HG02885 (cell line): ENCODE measurements at regions not wholly inside any gene's neighbourhood (a gene's known extent, or its start where the extent isn't known, plus 50 kb on each side); places are given as distances from the start of the nearest gene placed in this dataset.

Experiments used
- ATAC-seq: cut with Tn5 transposase; IDR thresholded peaks from one replicate; pipeline ENCODE4 v1.9.1; 2021; ENCODE audit warnings: mild to moderate bottlenecking; ENCODE audit not compliant: unreplicated experiment, poor library complexity

DNA sequence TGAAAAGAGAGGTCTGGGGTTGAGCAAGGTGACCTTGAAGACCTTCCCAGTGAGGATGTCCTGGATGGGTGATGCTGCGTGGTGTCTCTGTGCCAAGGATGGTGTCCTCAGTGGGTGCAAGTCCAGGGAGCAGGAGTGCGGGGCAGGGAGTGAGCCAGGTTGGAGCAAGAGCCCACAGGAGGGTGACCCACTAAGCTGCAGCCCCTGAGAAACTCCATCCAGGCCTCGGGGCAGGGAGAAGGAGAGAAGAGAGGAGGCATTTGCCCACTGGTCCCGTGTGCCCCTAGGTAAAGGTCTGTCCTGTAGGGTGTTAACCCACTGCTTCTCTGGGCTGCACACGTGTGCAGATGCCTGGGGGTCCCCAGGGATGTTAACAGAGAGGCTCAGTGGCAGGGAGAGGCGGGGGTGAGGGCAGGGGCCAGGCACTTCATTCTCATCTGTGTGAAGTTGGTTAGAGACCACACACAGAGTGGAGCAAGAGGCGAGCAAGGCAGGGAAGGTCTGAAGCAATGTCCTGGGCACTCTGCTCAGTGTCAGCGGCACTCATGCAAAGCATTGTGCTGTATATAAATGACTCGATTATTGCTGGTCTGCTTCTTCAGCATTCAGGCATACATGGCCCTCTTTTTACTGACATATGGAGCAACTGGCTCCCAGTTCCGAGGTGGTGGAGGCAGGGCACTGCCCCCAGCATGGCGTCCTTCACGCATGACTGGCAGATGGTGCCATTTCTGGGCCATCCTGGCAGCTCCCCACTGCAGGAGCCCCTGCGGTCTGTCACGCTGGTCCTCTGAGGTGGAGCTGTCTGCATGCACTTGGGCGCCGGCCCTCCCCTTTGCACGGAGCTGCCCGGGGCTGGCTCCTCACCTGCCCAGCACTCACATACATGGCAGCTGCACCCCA, 117.2 kb upstream of the HS6ST1 start:
- ATAC-seq, result no peak

DNA sequence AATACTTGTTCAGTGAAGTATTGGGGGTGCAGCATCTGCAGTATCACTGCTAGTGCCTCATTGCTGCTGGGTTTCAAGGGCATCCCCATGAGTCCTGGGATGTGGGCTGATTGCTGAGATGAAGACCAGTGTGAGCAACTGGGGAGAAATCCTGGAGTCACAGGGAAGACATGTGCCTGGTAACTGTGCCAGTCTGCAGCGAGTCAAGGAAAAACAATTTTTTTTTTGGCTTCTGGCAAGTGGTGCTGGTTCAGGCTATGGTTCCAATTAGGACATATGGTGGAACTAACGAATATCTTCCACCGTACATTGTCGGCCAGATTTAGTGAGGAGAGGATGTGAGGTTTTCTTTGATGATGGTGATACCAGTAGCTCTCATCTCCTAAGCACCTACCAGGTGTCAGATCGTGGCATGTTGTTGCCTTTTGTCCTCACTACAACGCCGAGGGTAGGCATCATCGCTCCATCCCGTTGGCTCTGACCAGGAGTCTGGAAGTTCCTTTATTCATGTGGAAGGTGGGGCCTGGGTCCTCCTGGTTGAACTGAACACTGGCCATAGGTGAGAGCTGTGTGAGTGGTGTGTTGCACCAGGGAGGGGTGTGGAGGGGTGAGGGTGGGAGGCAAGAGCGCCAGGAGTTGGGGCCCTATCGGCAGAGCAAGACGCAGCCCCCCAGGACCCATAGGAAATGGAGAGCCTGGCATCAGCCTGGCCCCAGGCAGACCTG, 118.0 kb upstream of the HS6ST1 start:
- ATAC-seq, result no peak

DNA sequence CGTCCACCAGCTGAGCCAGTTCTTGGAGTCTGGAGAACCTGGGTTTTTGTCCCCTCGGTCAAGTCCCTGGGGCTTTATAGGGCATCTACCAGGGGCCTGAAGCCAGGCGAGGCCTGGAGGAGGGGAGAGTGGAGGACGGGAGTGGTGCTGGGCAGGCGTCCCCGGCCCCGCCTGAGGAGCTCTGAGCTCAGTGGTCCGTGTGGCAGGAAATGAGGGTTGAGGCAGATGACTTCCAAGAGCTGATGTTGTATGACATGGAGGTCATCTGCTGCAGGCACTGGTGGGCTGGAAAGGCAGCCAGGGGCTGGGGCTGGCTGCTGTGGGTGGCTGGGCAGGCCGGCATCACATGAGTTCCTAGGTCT, 118.5 kb upstream of the HS6ST1 start:
- no peak for ATAC-seq

DNA sequence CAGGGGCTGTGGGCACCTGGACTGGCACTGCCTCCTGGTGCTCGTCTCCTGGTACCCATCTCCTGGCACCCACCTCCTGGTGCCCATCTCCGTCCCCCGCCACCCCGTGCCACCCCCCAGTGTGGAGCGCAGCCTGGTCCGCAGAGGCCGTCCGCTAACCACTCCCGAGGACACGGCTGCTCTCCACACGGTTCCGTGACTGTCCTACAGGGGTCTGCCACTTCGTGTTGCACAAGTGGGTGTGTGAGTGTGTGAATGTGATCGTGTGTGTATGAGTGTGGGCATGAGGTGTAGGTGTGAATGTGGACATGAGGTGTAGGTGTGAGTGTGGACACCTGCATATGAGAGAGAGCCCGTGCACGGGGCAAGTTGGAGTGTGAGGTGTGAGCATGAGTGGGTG, 119.4 kb upstream of the HS6ST1 start:
- no peak for ATAC-seq

DNA sequence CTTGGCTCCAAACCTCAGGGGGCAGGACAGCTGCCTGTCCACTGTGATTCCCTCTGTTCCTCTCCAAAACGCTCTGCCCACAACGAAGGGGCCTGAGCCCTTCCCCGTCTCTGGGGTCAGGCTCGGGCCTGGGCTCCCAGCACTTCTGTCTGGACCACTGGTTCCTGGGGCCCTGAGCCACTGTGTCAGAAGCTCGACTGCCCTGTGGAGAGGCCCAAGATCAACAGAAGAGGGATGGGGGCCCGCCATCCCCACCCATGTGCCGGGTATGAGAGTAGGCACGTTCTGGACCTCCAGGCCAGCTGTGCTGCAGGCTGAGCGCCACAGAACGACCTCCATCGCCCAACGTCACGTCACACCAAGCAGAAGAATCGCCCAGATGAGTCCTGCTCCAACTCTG, 119.9 kb upstream of the HS6ST1 start:
- no peak for ATAC-seq

DNA sequence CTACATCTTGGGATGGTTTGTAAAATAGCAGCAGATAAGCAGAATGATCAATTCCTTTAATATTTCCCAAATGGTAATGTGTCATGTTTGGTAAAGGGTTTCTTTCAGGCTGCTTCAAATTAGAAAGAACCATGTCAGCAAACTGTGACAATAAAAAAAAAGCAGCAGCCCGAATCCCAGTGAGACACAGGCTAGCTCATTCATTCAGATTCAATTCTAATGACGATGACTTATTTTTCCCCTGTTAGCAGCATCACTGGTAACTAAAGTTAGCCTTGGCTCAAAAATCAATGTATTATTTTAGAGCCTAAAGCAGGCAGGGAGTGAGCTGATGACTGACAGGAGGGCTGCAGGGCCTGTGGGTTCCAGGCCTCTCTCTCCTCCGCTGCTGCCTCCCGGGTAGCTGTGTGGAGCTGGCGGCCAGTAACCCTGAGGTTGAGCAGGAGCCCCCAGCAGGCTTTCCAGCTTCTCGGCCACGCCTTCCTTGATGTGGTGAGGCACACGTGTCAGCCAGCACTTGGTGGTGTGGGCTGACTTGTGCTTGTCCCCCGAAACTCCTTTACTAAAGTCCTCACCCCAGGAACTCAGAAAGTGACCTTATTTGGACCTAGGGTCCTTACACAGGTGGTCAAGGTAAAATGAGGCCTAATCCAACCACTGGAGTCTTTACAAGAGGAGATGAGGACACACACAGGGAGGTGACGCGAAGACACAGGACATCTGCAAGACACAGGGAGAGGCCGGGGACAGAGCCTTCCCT, 120.5 kb upstream of the HS6ST1 start:
- ATAC-seq, result no peak

DNA sequence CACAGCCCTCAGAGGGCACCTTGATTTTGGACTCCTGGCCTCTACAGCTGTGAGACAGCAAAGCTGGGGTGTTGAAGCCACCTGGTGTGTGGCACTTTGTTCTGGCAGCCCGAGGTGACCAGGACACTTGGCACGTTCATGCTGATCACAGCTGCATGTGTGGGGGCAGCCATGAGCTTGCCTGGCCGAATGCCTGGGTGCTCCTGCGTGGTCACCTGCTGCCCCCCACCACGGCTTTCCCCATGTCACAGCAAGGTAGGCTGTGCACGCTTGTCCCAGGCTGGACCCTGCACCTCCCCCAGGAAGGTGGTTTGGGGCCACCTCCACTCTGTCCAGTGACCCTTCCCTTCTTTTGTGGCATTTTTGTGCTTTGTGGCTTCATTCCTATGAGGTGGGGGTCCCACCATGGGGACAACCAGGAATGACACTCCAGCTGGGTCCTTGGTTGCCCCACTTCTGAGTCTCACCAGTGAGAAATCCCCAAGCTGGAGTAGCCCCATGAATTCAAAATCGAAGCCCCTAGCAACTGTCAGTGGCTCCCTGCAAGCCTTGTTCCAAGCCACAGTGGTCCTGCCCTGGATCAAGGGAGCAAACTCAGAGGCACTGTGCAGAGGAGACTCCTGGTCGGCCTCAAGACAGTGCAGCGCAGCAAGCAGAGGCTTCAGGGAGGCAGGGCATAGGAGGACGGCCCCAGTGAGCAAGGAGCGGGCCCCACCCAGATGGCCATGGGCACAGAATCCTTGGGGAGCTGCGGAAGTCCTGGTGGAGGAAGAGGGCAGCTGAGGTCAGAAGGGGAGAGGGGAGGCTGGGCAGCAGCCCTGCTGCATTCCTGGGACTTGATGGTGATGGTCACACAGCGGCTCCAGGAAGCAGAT, 121.4 kb upstream of the HS6ST1 start:
- ATAC-seq, result no peak

DNA sequence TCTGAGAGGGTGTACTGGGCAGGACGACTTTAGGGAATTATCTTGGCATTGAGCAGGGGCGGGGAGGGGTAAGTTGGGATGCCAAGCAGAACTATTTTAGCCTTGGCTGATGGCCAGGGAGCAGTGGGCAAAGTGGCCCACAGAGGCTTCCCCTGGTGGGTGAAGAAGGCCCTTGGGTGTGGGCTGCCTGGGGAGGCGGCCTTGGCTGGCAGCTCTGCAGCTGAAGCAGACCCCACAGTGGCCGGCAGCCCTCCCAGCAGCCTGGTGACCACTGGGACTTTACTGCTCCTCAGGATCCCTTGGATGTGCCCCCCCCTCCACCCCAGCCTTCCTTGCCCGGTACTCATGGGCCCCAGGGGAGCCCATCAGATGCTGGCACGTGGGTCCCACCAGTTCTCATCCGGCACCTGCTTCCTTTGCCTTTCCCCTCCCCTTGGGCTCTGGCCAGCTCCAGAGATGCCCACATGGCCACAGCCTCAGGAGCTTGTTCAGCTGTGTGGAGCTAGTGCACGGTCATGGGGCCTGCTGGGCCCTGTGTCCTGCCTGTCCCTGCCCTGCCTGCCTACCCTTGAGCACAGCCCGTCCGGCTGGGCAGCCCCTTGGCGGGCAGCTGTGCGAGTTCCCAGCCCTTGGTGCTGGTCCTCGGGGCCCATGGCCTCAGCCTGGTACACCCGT, 122.1 kb upstream of the HS6ST1 start:
- no peak for ATAC-seq

DNA sequence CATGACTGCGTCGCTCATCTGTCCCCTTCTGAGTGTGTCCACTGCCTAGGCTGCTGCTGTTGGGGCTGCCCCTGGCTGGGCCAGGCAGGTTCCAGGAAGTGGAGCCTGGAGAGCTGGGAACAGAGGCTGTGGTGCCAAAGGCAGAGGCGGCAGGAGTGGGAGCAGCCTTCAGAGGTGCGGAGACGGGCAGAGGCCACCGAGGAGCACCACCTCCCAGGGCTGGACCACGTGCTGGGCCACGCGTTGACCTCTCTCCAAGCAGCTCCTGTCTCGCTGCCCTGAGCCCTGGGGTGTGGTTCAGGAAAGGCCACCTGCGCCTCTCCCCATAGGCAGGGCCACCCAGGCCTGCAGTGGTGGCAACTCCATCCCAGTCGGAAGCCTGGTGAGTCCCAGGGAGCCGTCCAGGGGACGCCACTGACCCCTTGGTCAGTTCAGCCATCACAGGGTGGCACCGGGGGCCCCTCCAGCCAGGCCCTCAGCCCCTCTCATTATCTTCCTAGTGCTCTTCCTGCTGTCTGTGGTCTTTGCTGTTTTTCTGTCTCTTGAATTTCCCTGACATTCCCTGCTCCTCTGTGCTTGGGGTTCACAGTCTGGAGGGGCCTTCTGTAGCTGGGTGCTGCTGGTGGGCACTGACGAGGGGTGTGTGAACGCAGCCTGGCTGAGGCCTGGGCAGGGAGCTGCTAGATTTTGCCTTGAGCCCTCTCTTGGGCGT, 122.8 kb upstream of the HS6ST1 start:
- ATAC-seq, result no peak

DNA sequence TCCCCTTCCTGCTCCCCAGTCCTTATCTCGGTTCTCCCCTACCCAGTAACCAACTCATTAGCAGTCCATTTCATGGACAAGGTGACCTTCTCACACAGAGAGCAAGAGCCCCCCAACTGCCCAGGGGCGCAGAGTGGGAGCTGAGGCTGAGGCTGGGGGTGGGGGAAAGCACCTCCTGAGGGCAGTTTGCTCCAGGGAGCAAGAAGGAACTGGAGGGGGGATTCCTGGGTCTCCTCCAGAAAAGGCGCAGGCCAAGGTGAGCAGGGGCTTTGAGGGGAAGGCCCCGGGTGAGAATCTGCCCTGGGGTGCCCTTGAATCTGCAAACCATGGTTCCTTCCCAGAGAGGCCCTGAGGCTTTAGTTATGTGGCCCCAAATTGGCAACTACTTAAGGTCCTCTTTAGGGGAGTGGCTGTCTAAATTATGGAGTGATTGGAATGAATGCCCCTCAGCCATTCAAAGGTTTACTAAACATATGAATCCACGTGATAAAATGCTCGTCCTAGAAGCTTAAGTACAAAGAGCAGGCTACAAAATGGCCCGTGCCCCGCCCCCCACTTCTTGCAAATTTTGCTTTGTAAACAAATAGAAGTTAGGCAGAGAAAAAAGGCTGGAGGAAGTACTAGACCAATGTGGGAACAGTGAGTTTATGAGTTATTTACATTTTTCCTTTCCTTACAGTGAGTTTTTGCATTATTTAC, 123.5 kb upstream of the HS6ST1 start:
- no peak for ATAC-seq

DNA sequence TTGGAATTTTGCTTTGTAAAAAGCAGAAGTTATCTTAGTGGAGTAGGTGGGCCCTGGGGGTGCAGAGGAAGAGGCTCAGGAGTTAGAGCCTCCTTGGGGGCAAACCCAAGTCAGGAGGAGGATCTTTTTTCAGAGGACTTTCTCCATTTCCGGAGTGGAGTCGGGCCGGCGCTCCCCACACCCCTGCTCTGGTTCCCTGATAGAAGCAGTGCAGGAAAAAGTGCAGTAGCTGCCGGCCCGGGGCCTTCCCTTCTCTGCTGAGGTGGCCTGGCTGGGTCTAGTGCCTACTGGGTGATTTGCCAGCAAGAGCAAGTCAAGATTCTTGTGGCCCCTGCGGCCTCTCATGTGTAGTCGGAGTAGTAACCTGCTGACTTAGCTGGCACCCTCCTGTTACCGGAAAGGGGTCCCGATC, 124.2 kb upstream of the HS6ST1 start:
- ATAC-seq, result no peak

DNA sequence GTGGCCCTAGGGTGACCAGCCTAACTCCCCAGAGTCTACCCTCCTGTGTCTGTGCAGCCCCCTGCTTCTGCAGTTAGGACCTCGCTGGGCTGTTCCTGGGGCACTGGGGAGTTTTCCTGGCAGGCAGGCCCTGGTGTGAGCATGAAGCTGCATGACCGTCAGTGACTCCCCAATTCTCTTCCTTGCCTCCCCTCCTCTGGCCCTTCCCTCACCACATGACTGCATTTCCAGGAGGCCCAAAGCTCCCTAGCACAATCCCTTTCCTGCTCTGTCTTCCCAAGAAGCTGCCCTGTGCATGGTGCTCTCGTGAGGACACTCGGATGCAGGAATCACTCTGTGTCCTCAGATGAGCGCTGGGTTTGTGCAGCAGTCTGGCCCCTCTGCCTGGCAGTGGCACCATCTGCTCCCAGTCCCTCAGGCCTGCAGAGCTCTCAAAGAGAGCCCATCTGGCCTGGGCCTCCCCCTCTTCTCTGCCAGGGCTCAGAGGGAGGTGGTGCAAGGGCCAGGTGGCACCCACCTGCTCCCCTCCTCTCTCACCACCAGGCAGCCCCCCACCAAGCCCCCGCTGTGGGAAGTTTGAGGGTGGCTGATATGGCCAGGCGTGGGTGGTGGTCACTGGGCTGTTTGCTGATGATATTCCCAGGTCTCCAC, 125.6 kb upstream of the HS6ST1 start:
- no peak for ATAC-seq

DNA sequence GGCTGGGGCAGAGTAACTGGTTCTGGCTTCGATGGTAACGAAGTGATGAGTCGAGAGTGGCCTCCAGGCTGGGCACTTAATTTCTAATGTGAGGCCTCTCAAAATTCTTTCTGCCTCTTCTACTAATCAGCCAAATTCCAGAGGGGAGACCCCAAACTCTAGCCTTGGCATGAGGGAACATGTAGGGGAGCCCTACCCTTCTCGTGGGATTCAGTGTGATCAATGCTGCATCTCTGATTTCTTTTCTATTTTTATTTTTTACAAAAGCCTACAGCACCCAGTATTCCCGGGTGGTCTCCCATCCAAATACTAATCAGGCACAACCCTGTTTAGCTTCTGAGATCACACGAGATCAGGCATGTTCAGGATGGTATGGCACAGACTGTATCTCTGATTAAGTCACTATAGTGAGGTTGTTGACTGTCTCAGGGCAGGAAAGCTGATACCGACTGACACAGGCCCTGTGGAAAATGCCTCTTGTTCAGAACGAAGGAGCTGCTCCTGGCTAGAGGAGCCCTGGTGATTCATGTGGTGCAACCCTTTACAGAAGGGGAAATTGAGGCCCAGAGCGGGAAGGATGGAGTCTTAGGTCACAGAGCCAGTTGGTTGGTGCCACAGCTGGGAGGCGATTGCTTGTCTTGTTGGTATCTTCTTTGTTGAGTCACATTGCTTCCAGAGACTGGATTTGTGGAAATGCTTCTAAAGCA, 126.3 kb upstream of the HS6ST1 start:
- no peak for ATAC-seq

DNA sequence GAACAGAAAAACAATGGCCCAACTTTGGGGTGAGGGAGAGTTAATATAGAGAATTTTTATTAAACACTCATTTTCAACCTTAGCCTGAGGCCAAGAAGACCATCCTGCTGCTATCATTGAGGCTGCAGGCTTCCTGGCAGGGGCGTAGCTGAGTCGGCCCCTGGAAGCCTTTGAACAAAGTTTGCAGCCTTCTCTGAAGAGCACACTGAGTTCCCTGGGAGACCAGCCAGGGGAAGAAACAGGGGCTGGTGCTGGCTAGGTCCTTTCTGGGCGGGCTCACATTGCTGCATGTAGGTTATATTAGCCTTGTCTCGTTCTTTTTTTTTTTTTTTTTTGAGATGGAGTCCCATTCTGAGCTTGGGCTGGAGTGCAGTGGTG, 126.8 kb upstream of the HS6ST1 start:
- ATAC-seq, result no peak

DNA sequence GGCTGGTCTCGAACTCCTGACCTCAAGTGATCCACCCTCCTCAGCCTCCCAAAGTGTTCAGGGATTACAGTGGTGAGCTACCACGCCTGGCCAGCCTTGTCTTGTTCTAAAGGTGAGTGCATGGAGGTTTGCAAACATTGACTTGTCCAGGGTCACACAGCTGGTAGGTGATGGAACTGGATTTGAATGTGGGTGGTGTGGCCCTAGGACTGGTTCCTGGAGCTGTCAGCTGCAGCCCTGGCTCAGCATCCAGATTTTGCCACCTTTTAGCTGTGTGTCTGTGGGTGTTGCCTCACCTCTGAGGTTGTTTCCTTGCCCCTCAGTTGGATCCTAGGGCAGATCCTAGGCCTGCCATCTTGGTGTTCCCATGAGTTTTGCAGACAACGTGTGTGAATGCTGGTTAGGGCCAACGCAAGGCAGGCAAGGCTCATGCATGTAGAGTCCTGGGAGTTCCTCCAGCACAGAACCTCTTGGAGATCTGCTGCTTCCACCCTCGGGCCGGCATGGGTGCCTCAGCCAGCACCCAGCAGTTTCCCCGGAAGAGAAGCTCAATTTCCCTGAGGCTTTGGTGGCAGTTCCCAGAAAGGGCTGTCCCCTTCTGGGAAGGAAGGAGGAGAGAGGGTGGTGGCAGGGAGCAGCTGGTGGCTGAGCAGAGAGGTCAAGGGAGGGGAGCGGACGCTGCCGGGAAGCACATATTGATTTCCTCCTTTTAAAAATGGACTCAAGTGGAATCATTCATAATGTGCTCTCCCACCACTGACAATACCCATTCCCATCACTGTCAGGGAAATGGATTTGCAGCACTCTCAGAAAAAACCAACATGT, 127.6 kb upstream of the HS6ST1 start:
- ATAC-seq, result no peak

DNA sequence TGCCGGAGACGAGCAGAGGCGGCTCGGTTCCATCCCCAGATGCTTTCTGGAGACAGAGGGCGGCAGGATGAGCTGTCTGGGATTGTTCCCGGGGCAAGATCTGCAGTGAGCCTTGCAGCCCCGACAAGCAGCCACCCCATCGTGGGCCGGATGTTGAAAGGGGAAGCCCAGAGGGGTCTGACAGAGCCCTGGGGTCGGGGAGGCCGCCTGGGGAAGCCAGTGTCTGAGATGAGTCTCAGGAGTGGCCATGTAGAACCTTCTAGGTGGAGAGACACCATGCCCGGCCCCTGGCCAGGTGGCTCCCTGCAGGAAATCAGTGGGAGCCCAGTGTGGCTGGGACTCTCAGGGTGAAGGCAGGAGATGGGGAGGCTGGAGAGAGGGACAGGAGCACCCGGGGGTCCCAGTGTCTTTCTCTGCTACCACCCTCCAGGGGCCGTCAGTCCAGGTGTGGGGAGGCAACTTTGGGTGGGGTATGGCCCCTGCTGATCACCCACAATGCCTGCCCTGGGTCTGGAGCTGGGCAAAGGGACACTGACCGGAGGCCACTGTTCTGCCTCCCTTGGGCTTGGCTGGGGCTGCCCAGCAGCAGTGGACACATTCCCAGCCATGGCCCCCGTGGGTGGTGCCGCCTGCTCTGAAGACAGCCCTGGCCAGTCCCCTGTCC, 128.3 kb upstream of the HS6ST1 start:
- ATAC-seq, result no peak
